H9 (cell line): ENCODE measurements at regions not wholly inside any gene's neighbourhood (a gene's known extent, or its start where the extent isn't known, plus 50 kb on each side); places are given as distances from the start of the nearest gene placed in this dataset.

Experiments used
- DNase-seq: peaks from one replicate; pipeline ENCODE4 v3.0.0-alpha.2; 2017
- H2AFZ ChIP-seq: one replicate; pipeline ENCODE4 v1.6.1; 2013; ENCODE audit warnings: mild to moderate bottlenecking, low read length, control low read depth, moderate library complexity
- H2AK5ac ChIP-seq: 2 replicates; pipeline ENCODE4 v1.6.1; 2013; ENCODE audit warnings: low read length, control low read depth, mixed read lengths; ENCODE audit not compliant: insufficient read length
- H2BK120ac ChIP-seq: one replicate; pipeline ENCODE4 v1.6.1; 2013; ENCODE audit warnings: low read depth, mild to moderate bottlenecking, low read length, control low read depth, inconsistent platforms; ENCODE audit not compliant: poor library complexity, severe bottlenecking
- H2BK12ac ChIP-seq: 2 replicates; pipeline ENCODE4 v1.6.1; 2013; ENCODE audit warnings: low read length, control low read depth, mixed read lengths, low read depth; ENCODE audit not compliant: insufficient read length
- H2BK15ac ChIP-seq: 2 replicates; pipeline ENCODE4 v1.6.1; 2013; ENCODE audit warnings: low read depth, low read length, control low read depth
- H2BK20ac ChIP-seq: one replicate; pipeline ENCODE4 v1.6.1; 2013; ENCODE audit warnings: low read depth, mild to moderate bottlenecking, low read length, control low read depth, inconsistent platforms; ENCODE audit not compliant: poor library complexity, severe bottlenecking
- H2BK5ac ChIP-seq: 2 replicates; pipeline ENCODE4 v1.6.1; 2013; ENCODE audit warnings: low read length, control low read depth, mixed read lengths; ENCODE audit not compliant: insufficient read length
- H3K14ac ChIP-seq: 2 replicates; pipeline ENCODE4 v1.6.1; 2013; ENCODE audit warnings: low read length, control low read depth; ENCODE audit not compliant: insufficient read depth
- H3K18ac ChIP-seq: 2 replicates; pipeline ENCODE4 v1.6.1; 2013; ENCODE audit warnings: low read depth, mild to moderate bottlenecking, mixed read lengths, low read length, control low read depth; ENCODE audit not compliant: insufficient read length
- H3K23ac ChIP-seq: 2 replicates; pipeline ENCODE4 v1.6.1; 2013; ENCODE audit warnings: low read length, control low read depth, mixed read lengths, low read depth; ENCODE audit not compliant: insufficient read length
- H3K23me2 ChIP-seq: 2 replicates; pipeline ENCODE4 v1.6.1; 2013; ENCODE audit warnings: low read depth, mild to moderate bottlenecking, mixed read lengths, low read length, control low read depth; ENCODE audit not compliant: insufficient read length, poor library complexity, severe bottlenecking
- H3K27ac ChIP-seq: 2 replicates; pipeline ENCODE4 v1.5.1; 2013; ENCODE audit warnings: low read length, control low read depth, mixed read lengths, low read depth; ENCODE audit not compliant: insufficient read length
- H3K27me3 ChIP-seq: 2 replicates; pipeline ENCODE4 v1.6.1; 2013; ENCODE audit warnings: low read length, control low read depth, inconsistent platforms; ENCODE audit not compliant: insufficient read depth
- H3K4ac ChIP-seq: 2 replicates; pipeline ENCODE4 v1.6.1; 2013; ENCODE audit warnings: low read depth, mild to moderate bottlenecking, control low read depth, inconsistent platforms, low read length, moderate library complexity
- H3K4me1 ChIP-seq: 2 replicates; pipeline ENCODE4 v1.6.1; 2013; ENCODE audit warnings: low read length, control low read depth, inconsistent platforms; ENCODE audit not compliant: insufficient read depth
- H3K4me2 ChIP-seq: 2 replicates; pipeline ENCODE4 v1.6.1; 2013; ENCODE audit warnings: low read length, control low read depth, mixed read lengths; ENCODE audit not compliant: insufficient read length, insufficient read depth
- H3K56ac ChIP-seq: 2 replicates; pipeline ENCODE4 v1.6.1; 2013; ENCODE audit warnings: low read depth, mild to moderate bottlenecking, mixed read lengths, low read length, control low read depth; ENCODE audit not compliant: insufficient read length
- H3K79me1 ChIP-seq: 2 replicates; pipeline ENCODE4 v1.6.1; 2013; ENCODE audit warnings: low read depth, mild to moderate bottlenecking, moderate library complexity, low read length, control low read depth, inconsistent platforms; ENCODE audit not compliant: insufficient read depth, poor library complexity, severe bottlenecking
- H3K79me2 ChIP-seq: 2 replicates; pipeline ENCODE4 v1.6.1; 2013; ENCODE audit warnings: low read length, control low read depth, inconsistent platforms; ENCODE audit not compliant: insufficient read depth
- H3K9ac ChIP-seq: 2 replicates; pipeline ENCODE4 v1.6.1; 2013; ENCODE audit warnings: low read length, control low read depth, mixed read lengths; ENCODE audit not compliant: insufficient read length; ENCODE audit errors: extremely low read depth
- H3K9me3 ChIP-seq: one replicate; pipeline ENCODE4 v1.6.1; 2013; ENCODE audit warnings: low read depth, low read length, inconsistent platforms; ENCODE audit not compliant: control insufficient read depth
- H3T11ph ChIP-seq: one replicate; pipeline ENCODE4 v1.6.1; 2013; ENCODE audit warnings: mild to moderate bottlenecking, low read length, control low read depth, inconsistent platforms
- H4K20me1 ChIP-seq: one replicate; pipeline ENCODE4 v1.6.1; 2013; ENCODE audit not compliant: control insufficient read depth, insufficient read length, insufficient read depth
- H4K5ac ChIP-seq: 2 replicates; pipeline ENCODE4 v1.6.1; 2013; ENCODE audit warnings: low read depth, mild to moderate bottlenecking, mixed read lengths, low read length, control low read depth; ENCODE audit not compliant: insufficient read length
- H4K8ac ChIP-seq: replicated peaks from 2 replicates; pipeline ENCODE4 v1.6.1; 2013; ENCODE audit warnings: low read length, control low read depth, mixed read lengths, low read depth; ENCODE audit not compliant: insufficient read length
- H4K91ac ChIP-seq: 2 replicates; pipeline ENCODE4 v1.6.1; 2013; ENCODE audit warnings: low read depth, mild to moderate bottlenecking, moderate library complexity, mixed read lengths, low read length, control low read depth; ENCODE audit not compliant: insufficient read length
- H3K27ac Mint-ChIP-seq, 3 experiments: 2 replicates in 2 of 3; 3 replicates in 1 of 3; pipeline ENCODE4 v1.8.0; 2020 to 2021; ENCODE audit warnings: mixed read lengths in 3 of 3, mild to moderate bottlenecking in 1 of 3, moderate library complexity in 1 of 3
- H3K27me3 Mint-ChIP-seq: 2 replicates; pipeline ENCODE4 v1.8.0; 2021; ENCODE audit warnings: low read depth, mild to moderate bottlenecking, moderate library complexity, mixed read lengths
- H3K36me3 Mint-ChIP-seq, 3 experiments: 2 replicates in 2 of 3; 3 replicates in 1 of 3; pipeline ENCODE4 v1.8.0; 2020 to 2021; ENCODE audit warnings: low read depth in 3 of 3, mixed read lengths in 3 of 3; ENCODE audit not compliant: insufficient read depth in 1 of 3
- H3K4me1 Mint-ChIP-seq, 2 experiments: 2 replicates each; pipeline ENCODE4 v1.8.0; 2020; ENCODE audit warnings: mixed read lengths in 2 of 2
- H3K4me3 Mint-ChIP-seq, 2 experiments: 2 replicates in 1 of 2; 3 replicates in 1 of 2; pipeline ENCODE4 v1.8.0; 2020 to 2021; ENCODE audit warnings: mild to moderate bottlenecking in 2 of 2, mixed read lengths in 2 of 2, moderate library complexity in 1 of 2
- H3K9me3 Mint-ChIP-seq, 2 experiments: 2 replicates in 1 of 2; 3 replicates in 1 of 2; pipeline ENCODE4 v1.8.0; 2020; ENCODE audit warnings: mild to moderate bottlenecking in 2 of 2, mixed read lengths in 2 of 2, moderate library complexity in 1 of 2
- WGBS: extraction: QIAGEN DNeasy Blood & Tissue Kit; methylation state at CpG from one replicate; pipeline ENCODE4 v1.1.7; 2013; ENCODE audit warnings: missing lambda C conversion rate, low lambda C conversion rate, mixed read lengths; ENCODE audit not compliant: insufficient read length; ENCODE audit errors: extremely low coverage; 5-methylcytosine and 5-hydroxymethylcytosine counted together
- TF ChIP-seq, protein P1 (sequence below): fragments of 200-600 bp; sonication (generic); conservative IDR thresholded peaks from 3 replicates; pipeline ENCODE4 v1.8.0; 2021; ENCODE audit warnings: antibody characterized with exemption, mild to moderate bottlenecking

DNA sequence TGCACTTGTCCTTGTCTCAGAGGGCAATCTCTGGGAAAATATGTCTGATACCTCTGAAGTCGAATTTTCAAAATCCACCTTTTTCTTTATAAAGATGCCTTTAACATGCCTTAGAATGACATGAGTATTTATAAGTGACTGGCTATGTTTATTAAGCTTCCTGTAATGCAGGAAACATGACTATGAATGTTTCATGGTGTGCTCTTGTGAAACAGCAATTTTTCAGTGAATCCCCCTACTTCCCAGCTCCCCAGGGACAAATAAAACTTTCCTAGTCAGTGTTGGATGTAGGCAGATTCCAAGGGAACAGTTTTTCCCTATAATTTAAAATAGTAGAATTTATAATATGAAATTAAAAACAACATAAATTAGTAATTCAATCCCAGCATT, 437.0 kb downstream of the LMO4 start:
- Mint-ChIP-seq H3K27me3 (no peaks in the 10 kb centered on the region), H3K27ac (no peak overlapping the region), H3K4me1 (no peaks in the 10 kb centered on the region), H3K4me3 (no peak overlapping the region), H3K9me3 (peaks cover 0 to 3% of the 10 kb centered on the region in 2 experiments; a peak in 3 of 5 replicates), H3K36me3 (peaks cover 0 to 3% (median 0%) of the 10 kb centered on the region in 3 experiments; a peak in 2 of 7 replicates)
- Histone ChIP-seq H3K79me2 (no peaks in the 10 kb centered on the region), H3K4me2 (no peak overlapping the region), H2BK120ac (no peak overlapping the region), H3T11ph (no peak overlapping the region), H2AFZ (no peak overlapping the region), H3K18ac (no peak overlapping the region), H3K79me1 (no peaks in the 10 kb centered on the region), H2BK20ac (no peak overlapping the region), H3K27me3 (no peaks in the 10 kb centered on the region), H4K20me1 (no peaks in the 10 kb centered on the region), H3K4me1 (no peaks in the 10 kb centered on the region), H3K9ac (no peak overlapping the region), H3K9me3 (no peaks in the 10 kb centered on the region), H2AK5ac (no peak overlapping the region), H3K27ac (no peak overlapping the region), H4K8ac (no peak overlapping the region), H3K23me2 (no peaks in the 10 kb centered on the region), H4K91ac (no peak overlapping the region), H3K56ac (no peak overlapping the region), H3K4ac (no peak overlapping the region), H4K5ac (no peak overlapping the region), H3K14ac (no peak overlapping the region), H2BK15ac (no peak overlapping the region), H2BK12ac (no peak overlapping the region), H3K23ac (no peak overlapping the region), H2BK5ac (no peak overlapping the region)
- no CpG with 5 or more reads among the region's 1 CpG for WGBS
- DNase-seq, result no peak
- TF ChIP-seq, protein P1, sequence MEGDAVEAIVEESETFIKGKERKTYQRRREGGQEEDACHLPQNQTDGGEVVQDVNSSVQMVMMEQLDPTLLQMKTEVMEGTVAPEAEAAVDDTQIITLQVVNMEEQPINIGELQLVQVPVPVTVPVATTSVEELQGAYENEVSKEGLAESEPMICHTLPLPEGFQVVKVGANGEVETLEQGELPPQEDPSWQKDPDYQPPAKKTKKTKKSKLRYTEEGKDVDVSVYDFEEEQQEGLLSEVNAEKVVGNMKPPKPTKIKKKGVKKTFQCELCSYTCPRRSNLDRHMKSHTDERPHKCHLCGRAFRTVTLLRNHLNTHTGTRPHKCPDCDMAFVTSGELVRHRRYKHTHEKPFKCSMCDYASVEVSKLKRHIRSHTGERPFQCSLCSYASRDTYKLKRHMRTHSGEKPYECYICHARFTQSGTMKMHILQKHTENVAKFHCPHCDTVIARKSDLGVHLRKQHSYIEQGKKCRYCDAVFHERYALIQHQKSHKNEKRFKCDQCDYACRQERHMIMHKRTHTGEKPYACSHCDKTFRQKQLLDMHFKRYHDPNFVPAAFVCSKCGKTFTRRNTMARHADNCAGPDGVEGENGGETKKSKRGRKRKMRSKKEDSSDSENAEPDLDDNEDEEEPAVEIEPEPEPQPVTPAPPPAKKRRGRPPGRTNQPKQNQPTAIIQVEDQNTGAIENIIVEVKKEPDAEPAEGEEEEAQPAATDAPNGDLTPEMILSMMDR, result no peak
